Activated gamma-delta T cell treated with anti-CD3 and anti-CD28 coated beads, Interleukin-2, amount 50 U/mL, for 16 hours (primary cell): ENCODE measurements at regions not wholly inside any gene's neighbourhood (a gene's known extent, or its start where the extent isn't known, plus 50 kb on each side); places are given as distances from the start of the nearest gene placed in this dataset.
"Not testable (repeated sequence)": the region's sequence is repeated elsewhere in the genome, so short reads cannot be mapped to it uniquely, and the experiment has no call there.

Experiments
- DNase-seq: peaks from one replicate; pipeline ENCODE4 v3.0.0-alpha.2; 2020; ENCODE audit warnings: low read depth

DNA sequence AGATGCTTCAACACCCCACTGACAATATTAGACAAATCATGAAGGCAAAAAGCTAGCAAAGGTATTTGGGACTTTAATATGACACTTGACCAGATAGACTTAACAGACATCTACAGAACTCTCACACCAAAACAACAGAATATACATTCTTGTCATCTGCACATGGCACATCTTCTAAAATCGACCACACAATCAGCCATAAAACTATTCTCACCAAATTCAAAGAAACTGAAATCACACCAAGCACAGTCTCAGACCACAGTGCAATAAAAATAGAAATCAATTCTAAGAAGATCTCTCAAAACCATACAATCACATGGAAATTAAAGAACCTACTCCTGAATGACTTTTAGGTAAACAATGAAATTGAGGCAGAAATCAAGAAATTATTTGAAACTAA is 340.8 kb downstream of the PPP1R2C start:
- no peak for DNase-seq

DNA sequence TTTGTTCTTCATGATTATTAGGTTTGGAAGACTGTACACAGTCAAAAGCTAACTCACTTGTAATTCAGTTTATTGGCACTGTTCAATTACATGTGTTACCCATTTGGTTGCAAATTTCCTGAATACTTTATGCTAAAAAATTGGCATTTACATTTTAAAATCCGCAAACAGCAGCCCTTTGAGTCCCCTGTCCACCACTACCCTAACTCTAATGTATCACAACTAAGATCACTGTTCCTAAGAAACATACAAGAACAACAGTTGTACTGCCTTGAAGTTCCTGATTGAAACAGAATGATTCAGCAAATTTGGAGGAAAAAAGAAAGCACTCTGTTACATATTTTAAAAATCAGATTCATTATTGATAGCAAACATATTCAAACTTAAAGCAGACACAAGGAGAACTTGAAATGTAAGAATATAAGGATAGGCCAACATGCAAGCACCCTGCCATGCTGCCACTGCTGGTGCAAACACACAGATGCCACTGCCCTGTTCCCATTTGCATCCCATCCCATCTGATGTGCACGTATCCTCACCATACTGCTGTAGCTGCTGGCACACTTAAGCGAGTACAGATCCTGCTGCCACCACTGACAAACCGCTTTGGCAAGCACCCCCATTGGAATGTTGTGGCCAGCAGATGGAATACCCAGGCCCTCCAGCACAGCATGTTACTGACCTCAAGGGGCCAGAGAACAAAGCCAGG is 343.4 kb downstream of the PPP1R2C start:
- no peak for DNase-seq

DNA sequence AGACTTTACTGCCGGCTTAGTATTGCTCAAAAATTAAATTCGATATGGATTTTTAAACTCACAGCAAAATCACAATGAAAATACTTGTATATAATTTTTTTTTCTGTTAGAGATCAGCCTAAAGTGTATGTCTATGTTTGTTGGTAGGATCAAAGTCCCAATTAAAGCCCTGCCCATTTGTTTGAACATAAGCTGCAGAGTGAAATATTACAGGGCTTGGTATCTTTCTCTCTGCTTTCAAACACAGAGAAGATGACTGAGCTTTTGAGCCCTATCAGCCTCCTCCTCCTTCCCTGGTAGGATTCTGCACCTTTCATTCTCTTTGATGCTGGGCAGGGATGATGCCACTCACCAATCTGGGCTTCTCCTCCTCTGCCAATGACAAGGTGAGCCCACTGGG is 345.4 kb downstream of the PPP1R2C start:
- no peak for DNase-seq

DNA sequence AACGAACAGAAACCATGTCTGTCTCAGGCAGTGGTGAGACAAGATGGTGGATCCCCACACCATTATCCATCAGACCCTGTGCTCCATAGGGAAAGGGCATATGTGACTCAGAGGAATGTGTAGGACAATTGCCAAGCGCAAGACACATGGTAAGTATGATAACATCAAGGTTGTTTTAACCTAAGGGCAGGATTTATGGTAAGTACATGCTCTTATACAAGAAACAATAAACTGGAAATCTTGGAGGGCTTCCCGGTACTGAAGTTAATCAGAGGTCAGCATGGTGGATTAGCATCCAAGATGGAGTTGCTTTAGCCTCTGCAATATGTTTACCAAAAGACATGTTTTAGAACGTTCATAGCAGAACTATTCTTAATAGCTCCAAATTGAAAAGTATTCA is 355.0 kb downstream of the PPP1R2C start:
- DNase-seq = no peak

DNA sequence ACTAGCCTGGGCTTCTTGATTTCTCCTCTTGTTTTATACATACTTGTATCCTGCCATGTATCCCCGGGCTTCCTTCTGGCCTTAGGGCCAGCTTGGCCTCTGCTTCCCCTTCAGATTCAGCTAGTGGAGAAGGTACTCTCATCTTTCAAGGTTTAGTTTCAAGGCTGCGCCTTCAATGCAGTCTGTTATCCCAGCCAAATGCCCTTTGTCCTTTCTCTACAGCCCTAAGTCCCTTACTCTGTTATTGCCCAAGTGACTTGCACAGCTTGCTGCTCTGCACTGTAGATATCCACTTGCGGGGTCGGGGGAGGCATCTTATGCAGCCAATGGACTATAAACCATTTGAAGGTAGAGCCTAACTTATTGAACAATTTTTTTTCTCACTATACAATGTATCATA is 357.5 kb downstream of the PPP1R2C start:
- no peak for DNase-seq

DNA sequence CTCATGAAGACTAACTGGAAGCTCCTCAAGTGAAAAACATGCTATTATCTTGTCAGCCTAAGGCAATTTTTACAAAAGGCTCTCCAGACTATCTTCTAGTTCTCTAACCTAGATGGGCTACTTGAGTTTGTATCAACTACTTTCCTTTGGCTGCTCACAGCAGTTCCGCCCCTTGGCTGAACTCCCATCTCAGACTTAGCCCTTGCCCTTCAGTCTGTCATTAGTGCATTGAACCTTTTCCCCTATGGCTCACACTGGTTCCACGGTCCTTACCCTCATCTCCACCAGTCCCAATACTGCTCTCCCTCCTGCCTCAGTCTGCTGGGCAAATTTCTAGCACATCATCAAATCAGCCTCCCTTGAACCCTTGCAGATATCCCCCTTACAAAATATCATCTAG is 362.3 kb downstream of the PPP1R2C start:
- DNase-seq = no peak

DNA sequence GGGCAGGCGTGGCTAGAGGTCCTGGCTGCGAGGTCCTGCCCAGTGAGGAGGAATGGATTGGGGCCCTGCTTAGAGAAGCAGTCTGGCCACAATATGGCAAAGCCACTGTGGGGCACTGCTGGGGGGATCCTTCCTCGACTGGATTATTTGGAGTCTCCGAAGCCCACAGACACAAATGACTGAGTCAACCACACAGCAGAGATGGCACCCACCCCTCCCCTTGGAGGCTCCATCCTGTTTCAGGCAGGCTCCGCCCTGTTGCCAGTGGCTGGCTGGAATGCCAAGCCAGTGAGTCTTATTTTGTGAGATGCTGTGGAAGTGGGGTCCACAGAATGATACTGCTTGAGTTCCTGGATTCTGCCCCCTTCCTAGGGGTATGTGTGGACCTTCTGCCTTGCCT is 363.9 kb downstream of the PPP1R2C start:
- DNase-seq = no peak

DNA sequence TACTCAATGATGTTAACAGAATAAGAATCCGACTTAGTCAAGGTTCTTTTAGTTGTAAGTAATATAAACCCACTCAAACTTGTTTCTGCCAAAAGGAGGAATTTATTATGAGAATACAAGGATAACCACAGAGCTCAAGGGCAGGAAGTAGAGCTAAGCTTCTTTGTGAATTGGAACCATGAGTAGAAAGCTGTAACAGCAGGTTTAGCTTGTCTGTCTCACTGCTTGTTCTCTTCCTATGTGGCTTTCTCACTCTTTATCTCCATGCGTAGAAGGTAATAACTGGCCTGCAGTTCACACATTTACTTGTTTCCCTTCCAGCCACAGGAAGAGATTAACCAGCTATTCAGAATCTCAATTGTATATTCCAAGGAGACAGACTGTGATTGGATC is 378.3 kb downstream of the PPP1R2C start:
- DNase-seq = no peak

DNA sequence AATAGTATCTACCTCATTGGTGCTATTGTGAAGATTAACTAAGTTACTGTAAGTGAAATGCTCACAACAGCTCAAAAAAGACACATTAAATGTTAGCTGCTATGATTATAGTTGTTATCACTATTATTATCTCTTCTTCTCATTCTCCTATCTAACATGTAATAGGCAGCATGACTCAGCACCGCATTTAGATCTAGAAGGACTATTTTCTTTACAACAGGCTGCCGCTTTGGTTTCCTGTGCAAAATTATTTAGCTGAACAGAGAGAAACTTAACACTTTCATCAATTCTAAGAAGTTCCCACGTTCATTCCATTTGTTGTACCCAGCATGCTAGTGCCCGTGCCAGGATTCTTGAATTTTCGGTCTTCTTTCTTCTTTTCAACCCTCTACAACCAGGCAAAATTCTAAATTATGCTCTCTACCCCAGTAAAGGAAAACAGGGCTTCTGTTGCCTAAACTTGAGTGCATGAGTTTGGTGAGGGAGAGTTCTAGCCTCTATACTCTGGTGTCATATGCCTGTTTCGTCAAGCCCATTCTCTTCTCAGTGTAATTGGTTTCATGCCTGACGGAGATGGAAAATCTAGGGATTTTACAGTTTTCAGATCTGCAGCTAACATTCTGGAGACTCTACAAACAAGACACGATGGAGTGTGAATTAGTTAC is 378.9 kb downstream of the PPP1R2C start:
- DNase-seq = no peak

DNA sequence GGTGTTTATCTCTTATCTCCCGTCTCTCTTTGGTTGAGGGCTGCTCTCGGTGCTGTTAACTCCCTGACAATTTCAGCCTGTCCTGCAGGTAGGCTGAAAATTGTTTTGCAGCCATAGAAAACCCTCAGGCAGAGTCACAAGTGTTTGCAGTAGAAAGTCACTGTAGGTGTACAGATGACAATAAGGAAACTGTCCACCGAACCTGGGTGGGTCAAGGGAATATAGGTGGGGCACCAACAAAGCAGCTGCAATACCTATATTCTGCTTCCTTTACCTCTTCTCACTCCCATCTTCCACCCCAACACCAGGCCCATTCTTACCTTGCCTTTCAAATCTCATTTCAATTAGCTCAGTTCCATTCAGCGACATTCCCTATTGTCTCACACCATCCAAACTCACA is 381.8 kb downstream of the PPP1R2C start:
- no peak for DNase-seq

DNA sequence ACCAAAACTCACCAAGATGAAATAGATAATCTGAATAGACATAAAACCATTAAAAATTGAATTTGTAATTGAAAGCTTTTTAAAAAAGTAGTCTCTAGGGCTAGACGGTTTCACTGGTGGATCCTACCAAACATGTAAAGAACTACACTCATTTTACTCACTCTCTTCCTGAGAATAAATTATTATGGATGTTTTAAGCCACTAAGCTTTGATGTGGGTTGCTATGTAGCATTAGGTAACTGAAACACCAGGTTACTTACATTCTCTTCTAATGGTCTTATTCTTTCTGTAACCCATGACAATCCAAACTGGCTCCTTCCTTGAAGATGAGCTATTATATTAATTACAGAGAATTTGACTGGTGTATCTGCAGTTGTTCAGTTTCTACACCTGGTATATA is 385.1 kb downstream of the PPP1R2C start:
- no peak for DNase-seq

DNA sequence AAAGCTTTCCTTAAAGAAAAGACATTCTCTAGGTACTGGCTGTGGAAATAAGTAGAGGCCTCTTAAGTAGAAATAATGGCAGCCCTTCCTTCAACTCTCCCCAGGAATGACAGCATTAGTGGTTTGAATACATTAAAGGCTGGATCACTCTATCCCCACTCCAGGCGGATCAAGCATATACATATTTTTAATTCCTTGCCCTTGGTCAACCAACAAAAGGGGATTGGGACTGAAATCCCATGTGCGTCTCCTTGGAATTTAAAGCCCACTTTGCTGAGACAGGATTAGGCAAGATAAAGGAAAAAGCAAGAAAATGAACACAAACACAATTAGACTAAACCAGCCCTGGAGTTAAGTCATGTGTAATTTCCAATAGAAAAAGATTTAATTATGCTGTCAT is 391.3 kb downstream of the PPP1R2C start:
- DNase-seq = no peak

DNA sequence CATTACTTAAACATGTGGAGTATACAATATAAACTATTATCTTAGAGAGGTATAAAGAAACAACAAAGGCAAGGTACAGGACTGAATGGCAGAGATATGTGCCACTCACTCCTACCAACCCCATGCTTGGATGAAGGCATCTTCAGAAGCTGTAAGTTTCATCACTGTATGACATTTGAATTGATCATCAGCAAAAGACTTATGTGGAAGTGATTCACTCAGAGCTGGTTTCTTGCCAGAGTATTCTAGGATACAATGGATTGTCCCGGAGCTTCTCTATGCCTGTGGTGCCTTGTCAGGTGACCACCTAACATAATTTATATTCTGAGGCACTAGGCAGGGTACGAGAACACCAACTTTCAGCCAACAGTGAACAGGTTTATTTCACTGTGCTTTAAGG is 392.2 kb downstream of the PPP1R2C start:
- DNase-seq = no peak

DNA sequence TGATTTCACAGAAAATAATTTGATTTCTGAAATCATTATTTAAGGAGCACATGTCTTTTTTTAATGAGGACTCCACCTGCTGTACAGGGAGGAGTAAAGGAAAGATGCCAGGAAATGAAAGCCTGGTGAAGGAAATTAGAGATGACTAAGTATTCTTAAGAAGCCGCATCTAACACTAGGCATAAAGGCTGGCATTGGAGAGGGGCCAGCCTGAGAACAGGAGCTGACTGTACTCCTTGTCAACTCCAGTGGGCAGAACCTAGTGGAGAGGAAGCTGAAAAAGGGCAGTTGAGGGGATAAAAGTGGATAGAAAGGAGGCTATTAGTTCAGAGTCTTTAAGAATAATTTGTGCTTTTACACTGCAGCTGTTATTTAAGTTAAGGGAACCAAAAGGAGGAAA is 393.0 kb downstream of the PPP1R2C start:
- no peak for DNase-seq

DNA sequence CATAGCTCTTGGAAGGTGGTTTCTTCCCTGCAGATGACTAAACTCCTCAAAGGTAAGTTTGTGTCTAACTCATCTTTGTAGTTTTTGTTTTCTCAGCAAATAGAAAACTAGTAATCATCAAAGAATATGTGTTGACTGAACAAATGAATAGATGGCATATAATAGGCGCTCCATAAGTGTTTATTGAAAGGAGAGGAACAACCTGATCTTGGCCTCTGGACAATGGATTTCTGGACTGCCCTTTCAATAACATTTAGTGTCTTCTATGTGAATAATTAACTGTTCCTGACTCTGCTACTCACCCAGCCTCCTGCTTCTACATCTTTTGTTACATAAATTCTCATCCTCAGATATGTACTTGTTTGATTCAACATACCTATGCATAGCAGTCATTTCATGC is 399.1 kb downstream of the PPP1R2C start:
- no peak for DNase-seq

DNA sequence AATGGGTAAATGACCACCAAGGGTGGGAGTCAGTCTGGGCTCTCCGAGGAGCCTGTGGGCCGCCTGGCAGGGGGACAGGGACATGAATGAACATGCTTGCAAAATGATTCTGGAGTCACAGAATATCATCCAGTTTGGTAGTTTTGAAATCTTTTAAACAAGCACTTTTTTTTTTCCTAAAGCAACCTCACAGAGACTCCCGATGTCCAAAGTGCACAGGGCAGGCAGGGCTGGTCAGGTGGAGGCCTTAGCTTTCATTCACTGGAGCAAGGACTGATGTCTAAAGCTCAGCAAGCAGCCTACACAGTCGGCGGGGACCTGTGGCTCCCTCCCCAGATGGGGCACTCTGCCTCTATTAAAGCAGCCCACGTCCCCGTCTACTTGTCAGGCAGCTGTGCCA is 402.9 kb downstream of the PPP1R2C start:
- no peak for DNase-seq

DNA sequence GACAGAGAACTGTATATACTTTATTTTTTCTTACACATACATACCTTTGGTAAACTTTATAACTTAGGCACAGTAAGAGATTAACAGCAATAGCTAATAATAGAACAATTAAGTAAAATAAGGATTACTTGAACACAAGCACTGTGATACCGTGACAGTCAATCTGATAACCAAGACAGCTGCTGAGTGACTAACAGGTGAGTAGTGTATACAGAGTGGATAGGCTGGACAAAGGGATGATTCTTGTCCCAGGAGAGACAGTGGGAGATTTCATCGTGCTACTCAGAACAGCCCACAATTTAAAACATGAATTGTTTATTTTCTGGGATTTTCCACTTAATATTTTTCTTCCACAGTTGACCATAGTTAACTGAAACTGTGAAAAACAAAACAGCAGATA is 411.8 kb downstream of the PPP1R2C start:
- DNase-seq = no peak

DNA sequence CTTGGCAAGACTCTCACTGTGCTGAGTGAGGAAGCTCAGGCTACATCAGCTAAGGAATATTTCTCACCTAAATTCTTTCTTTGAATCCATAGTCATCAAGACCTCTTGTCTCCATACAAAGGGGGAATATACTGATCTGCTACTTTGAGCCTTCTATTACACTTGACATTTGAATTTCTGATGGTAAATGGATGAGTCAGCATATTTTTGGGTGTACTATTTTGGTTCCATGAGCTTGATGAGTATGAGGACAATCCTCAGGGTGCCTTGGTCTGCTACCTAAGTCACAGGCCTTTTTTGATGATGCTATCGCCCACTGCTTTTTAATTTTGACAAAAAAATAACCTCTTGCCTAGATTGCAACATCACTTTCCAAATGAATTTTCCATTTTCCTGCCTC is 415.7 kb downstream of the PPP1R2C start:
- no peak for DNase-seq

DNA sequence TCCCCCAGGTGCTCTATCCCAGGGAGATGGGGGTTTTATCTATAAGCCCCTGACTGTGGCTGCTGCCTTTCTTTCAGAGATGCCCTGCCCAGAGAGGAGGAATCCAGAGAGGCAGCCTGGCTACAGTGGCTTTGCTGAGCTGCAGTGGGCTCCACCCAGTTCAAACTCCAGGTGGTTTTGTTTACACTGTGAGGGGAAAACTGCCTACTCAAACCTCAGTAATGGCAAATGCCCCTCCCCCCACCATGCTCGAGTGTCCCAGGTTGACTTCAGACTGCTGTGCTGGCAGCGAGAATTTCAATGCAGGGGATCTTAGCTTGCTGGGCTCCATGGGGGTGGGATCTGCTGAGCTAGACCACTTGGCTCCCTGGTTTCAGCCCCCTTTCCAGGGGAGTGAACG is 419.6 kb upstream of the CASK start:
- not testable (repeated sequence) for DNase-seq
